ENCODE measurements at regions not wholly inside any gene's neighbourhood (a gene's known extent, or its start where the extent isn't known, plus 50 kb on each side); places are given as distances from the start of the nearest gene placed in this dataset.

GRCh38 chr1:76769911-76770310 lies 97.4 kb upstream of the ST6GALNAC5 start (continued):
- TF ChIP-seq NFXL1 (IDR thresholded peaks at IDR 0.05; ENCODE audit: borderline replicate concordance) (no peak), BCL11A (IDR thresholded peaks at IDR 0.05; ENCODE audit: low read depth, low read length) (no peak), REST (IDR thresholded peaks at IDR 0.05; ENCODE audit: low read depth, low read length) (no peak), RUNX3 (IDR thresholded peaks at IDR 0.05; ENCODE audit: low read length) (no peak), CREB1 (IDR thresholded peaks at IDR 0.05; ENCODE audit: low read depth) (no peak), STAT3 (IDR thresholded peaks at IDR 0.05; ENCODE audit: low read depth, low read length) (no peak), CUX1 (IDR thresholded peaks at IDR 0.05; ENCODE audit: insufficient replicate concordance, low read depth, low read length) (no peak), BRCA1 (IDR thresholded peaks at IDR 0.05; ENCODE audit: low read depth, low read length) (no peak), ASH2L (IDR thresholded peaks at IDR 0.05; ENCODE audit: borderline replicate concordance, low read depth) (no peak), CHD4 (IDR thresholded peaks at IDR 0.05) (no peak)

All from GM12878 (cell line).